K562 (cell line): ENCODE measurements at regions not wholly inside any gene's neighbourhood (a gene's known extent, or its start where the extent isn't known, plus 50 kb on each side); places are given as distances from the start of the nearest gene placed in this dataset.

Experiments used
- EP300 ChIP-seq: IDR thresholded peaks from 2 replicates; pipeline ENCODE4 v1.6.1; 2012; ENCODE audit warnings: low read length, improper control_type of control experiment
- HDGF ChIP-seq: fragments of 450-650 bp; IDR thresholded peaks from 2 replicates; pipeline ENCODE4 v1.6.1; 2016
- MAFF ChIP-seq: IDR thresholded peaks from 2 replicates; pipeline ENCODE4 v1.6.1; 2012; ENCODE audit warnings: low read length, improper control_type of control experiment
- ZNF174 ChIP-seq: fragments of 250-450 bp; sonication (Bioruptor Pico); IDR thresholded peaks from 2 replicates; pipeline ENCODE4 v1.4.0; 2020; ENCODE audit warnings: mild to moderate bottlenecking
- TF ChIP-seq, protein P1 (sequence below), 3 experiments: IDR thresholded peaks in 2 of 3; conservative IDR thresholded peaks in 1 of 3; 2 replicates each; pipeline ENCODE4 v1.5.1; 2011 to 2012; ENCODE audit warnings: low read length in 3 of 3, mild to moderate bottlenecking in 3 of 3, control low read depth in 2 of 3, improper control_type of control experiment in 1 of 3, inconsistent platforms in 1 of 3, low read depth in 1 of 3, mixed read lengths in 1 of 3, moderate library complexity in 1 of 3; ENCODE audit not compliant: insufficient read depth in 2 of 3
- TF ChIP-seq, protein P2 (sequence below): IDR thresholded peaks from 3 replicates; pipeline ENCODE4 v1.6.1; 2011; ENCODE audit warnings: borderline replicate concordance, mild to moderate bottlenecking; ENCODE audit not compliant: insufficient read length, insufficient read depth
- TF ChIP-seq, protein P3 (sequence below): fragments of 250-450 bp; sonication (Bioruptor Pico); IDR thresholded peaks from 2 replicates; pipeline ENCODE4 v1.8.0; 2022; ENCODE audit warnings: moderate library complexity, mild to moderate bottlenecking, inconsistent platforms
- TF ChIP-seq, protein P4 (sequence below): sonication (generic); formaldehyde crosslinking; IDR thresholded peaks from 2 replicates; pipeline ENCODE4 v1.8.0; 2022; ENCODE audit warnings: mild to moderate bottlenecking, missing genetic modification reagents

DNA sequence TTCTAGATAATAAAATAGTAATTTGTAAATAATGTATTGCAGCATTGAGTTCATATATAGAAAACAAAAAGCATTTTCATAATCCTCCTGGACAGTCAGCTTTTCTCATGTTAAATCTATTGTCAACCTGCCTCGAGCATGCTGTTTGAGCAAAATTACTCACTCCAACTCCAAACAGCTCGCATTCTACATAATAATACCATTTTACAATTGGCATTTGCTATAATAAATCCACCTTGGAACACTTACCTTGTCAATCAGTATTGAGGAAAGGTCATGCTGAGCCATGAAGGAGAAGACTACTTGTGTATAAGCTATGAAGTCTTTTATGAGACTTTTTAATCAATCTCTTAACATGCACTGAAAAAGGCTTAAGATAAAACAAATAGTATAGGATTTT, 682.6 kb downstream of the CBLN4 start:
- TF ChIP-seq, protein P1, sequence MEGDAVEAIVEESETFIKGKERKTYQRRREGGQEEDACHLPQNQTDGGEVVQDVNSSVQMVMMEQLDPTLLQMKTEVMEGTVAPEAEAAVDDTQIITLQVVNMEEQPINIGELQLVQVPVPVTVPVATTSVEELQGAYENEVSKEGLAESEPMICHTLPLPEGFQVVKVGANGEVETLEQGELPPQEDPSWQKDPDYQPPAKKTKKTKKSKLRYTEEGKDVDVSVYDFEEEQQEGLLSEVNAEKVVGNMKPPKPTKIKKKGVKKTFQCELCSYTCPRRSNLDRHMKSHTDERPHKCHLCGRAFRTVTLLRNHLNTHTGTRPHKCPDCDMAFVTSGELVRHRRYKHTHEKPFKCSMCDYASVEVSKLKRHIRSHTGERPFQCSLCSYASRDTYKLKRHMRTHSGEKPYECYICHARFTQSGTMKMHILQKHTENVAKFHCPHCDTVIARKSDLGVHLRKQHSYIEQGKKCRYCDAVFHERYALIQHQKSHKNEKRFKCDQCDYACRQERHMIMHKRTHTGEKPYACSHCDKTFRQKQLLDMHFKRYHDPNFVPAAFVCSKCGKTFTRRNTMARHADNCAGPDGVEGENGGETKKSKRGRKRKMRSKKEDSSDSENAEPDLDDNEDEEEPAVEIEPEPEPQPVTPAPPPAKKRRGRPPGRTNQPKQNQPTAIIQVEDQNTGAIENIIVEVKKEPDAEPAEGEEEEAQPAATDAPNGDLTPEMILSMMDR (IDR thresholded peaks at IDR 0.05 in 2 of 3, conservative IDR thresholded peaks at IDR 0.05 in 1 of 3; ENCODE audit: insufficient read depth in 2 of 3, low read depth in 1 of 3, low read length in 3 of 3) = no peak
- TF ChIP-seq MAFF = no peak
- TF ChIP-seq HDGF = no peak
- no peak for TF ChIP-seq EP300
- TF ChIP-seq, protein P2, sequence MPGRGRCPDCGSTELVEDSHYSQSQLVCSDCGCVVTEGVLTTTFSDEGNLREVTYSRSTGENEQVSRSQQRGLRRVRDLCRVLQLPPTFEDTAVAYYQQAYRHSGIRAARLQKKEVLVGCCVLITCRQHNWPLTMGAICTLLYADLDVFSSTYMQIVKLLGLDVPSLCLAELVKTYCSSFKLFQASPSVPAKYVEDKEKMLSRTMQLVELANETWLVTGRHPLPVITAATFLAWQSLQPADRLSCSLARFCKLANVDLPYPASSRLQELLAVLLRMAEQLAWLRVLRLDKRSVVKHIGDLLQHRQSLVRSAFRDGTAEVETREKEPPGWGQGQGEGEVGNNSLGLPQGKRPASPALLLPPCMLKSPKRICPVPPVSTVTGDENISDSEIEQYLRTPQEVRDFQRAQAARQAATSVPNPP = no peak
- TF ChIP-seq, protein P3, sequence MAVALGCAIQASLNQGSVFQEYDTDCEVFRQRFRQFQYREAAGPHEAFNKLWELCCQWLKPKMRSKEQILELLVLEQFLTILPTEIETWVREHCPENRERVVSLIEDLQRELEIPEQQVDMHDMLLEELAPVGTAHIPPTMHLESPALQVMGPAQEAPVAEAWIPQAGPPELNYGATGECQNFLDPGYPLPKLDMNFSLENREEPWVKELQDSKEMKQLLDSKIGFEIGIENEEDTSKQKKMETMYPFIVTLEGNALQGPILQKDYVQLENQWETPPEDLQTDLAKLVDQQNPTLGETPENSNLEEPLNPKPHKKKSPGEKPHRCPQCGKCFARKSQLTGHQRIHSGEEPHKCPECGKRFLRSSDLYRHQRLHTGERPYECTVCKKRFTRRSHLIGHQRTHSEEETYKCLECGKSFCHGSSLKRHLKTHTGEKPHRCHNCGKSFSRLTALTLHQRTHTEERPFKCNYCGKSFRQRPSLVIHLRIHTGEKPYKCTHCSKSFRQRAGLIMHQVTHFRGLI (CRISPR knock-in tag) = no peak
- TF ChIP-seq, protein P4, sequence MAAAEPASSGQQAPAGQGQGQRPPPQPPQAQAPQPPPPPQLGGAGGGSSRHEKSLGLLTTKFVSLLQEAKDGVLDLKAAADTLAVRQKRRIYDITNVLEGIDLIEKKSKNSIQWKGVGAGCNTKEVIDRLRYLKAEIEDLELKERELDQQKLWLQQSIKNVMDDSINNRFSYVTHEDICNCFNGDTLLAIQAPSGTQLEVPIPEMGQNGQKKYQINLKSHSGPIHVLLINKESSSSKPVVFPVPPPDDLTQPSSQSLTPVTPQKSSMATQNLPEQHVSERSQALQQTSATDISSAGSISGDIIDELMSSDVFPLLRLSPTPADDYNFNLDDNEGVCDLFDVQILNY (CRISPR knock-in tag) = no peak
- no peak for TF ChIP-seq ZNF174 (CRISPR knock-in tag)
